SK-N-SH (cell line): ENCODE measurements at regions not wholly inside any gene's neighbourhood (a gene's known extent, or its start where the extent isn't known, plus 50 kb on each side); places are given as distances from the start of the nearest gene placed in this dataset.

ENCODE experiments used
- CTCF ChIA-PET: fragments of 300-600, 350-600 bp; formaldehyde crosslinking; extraction: SDS; loops from one replicate; lab custom pipeline; 2021; lab: Yijun Ruan, JAX
- POLR2A ChIA-PET: fragments of 350-600 bp; sonication (Branson Sonifier 250); formaldehyde crosslinking; extraction: SDS; loops from one replicate; lab custom pipeline; 2020; ENCODE audit warnings: antibody characterized with exemption, inconsistent platforms; lab: Yijun Ruan, JAX
- DNase-seq: peaks from one replicate; pipeline ENCODE4 v3.0.0; 2012
- H2AFZ ChIP-seq: fragments of 200-600 bp; sonication (generic); 2 replicates; pipeline ENCODE4 v1.8.1; 2016; ENCODE audit warnings: antibody characterized with exemption, mild to moderate bottlenecking, low read depth
- H3F3A ChIP-seq: fragments of 200-600 bp; sonication (generic); replicated peaks from 2 replicates; pipeline ENCODE3; 2016; ENCODE audit warnings: antibody characterized with exemption, mild to moderate bottlenecking; ENCODE audit not compliant: insufficient read depth
- H3K27ac ChIP-seq, 2 experiments: fragments of 200-500 bp in 1 of 2; fragments of 200-600 bp in 1 of 2; sonication (Bioruptor generic) in 1 of 2; sonication (generic), shearing (Covaris generic) in 1 of 2; 2 replicates each; pipeline versions ENCODE4 v1.5.1 to v1.6.1; 2014 to 2016; ENCODE audit warnings: low read depth in 2 of 2, inconsistent platforms in 1 of 2, low read length in 1 of 2, mild to moderate bottlenecking in 1 of 2, mixed read lengths in 1 of 2
- H3K27me3 ChIP-seq: fragments of 200-600 bp; sonication (generic), shearing (Covaris generic); 2 replicates; pipeline ENCODE4 v1.6.1; 2016; ENCODE audit warnings: mixed run types; ENCODE audit not compliant: insufficient read depth
- H3K36me3 ChIP-seq, 2 experiments: fragments of 200-500 bp in 1 of 2; fragments of 200-600 bp in 1 of 2; sonication (Bioruptor generic) in 1 of 2; sonication (generic) in 1 of 2; replicated peaks in 1 of 2; 2 replicates each; pipeline versions ENCODE3 to v1.5.1; 2014 to 2016; ENCODE audit warnings: low read length in 1 of 2, mild to moderate bottlenecking in 1 of 2; ENCODE audit not compliant: insufficient read depth in 2 of 2, control insufficient read depth in 1 of 2
- H3K4me1 ChIP-seq, 2 experiments: fragments of 200-500 bp in 1 of 2; fragments of 200-600 bp in 1 of 2; sonication (Bioruptor generic) in 1 of 2; sonication (generic), shearing (Covaris generic) in 1 of 2; 2 replicates each; pipeline versions ENCODE4 v1.5.1 to v1.6.1; 2014 to 2016; ENCODE audit warnings: low read depth in 1 of 2, low read length in 1 of 2, mixed run types in 1 of 2; ENCODE audit not compliant: insufficient read depth in 2 of 2, control insufficient read depth in 1 of 2
- H3K4me2 ChIP-seq: fragments of 200-600 bp; sonication (generic), shearing (Covaris generic); 2 replicates; pipeline ENCODE4 v1.6.1; 2017; ENCODE audit warnings: mixed run types
- H3K4me3 ChIP-seq, 2 experiments: fragments of 200-500 bp in 1 of 2; fragments of 200-600 bp in 1 of 2; sonication (Bioruptor generic) in 1 of 2; sonication (generic), shearing (Covaris generic) in 1 of 2; 2 replicates each; pipeline versions ENCODE4 v1.5.1 to v1.8.1; 2014 to 2016; ENCODE audit warnings: low read depth in 2 of 2, inconsistent platforms in 1 of 2, low read length in 1 of 2, mild to moderate bottlenecking in 1 of 2, mixed read lengths in 1 of 2, moderate library complexity in 1 of 2
- H3K79me2 ChIP-seq: fragments of 200-600 bp; sonication (generic); 2 replicates; pipeline ENCODE4 v1.8.1; 2017; ENCODE audit warnings: mild to moderate bottlenecking; ENCODE audit not compliant: insufficient read depth
- H3K9ac ChIP-seq: fragments of 200-600 bp; sonication (generic); 2 replicates; pipeline ENCODE4 v1.6.1; 2017; ENCODE audit warnings: mixed run types
- H3K9me2 ChIP-seq: fragments of 200-600 bp; sonication (generic); 2 replicates; pipeline ENCODE4 v1.6.1; 2017; ENCODE audit warnings: mixed run types
- H3K9me3 ChIP-seq: fragments of 200-600 bp; sonication (generic); 2 replicates; pipeline ENCODE4 v1.6.1; 2017; ENCODE audit warnings: mixed run types, mild to moderate bottlenecking, moderate library complexity
- H4K20me1 ChIP-seq: fragments of 200-600 bp; sonication (generic); 2 replicates; pipeline ENCODE4 v1.6.1; 2017; ENCODE audit warnings: mild to moderate bottlenecking, mixed run types; ENCODE audit not compliant: insufficient read depth
- ELF1 ChIP-seq: IDR thresholded peaks from 2 replicates; pipeline ENCODE4 v1.4.0; 2012
- FOXJ3 ChIP-seq: sonication (generic); formaldehyde crosslinking; IDR thresholded peaks from 2 replicates; pipeline ENCODE4 v1.5.1; 2020; ENCODE audit warnings: mild to moderate bottlenecking, missing genetic modification reagents
- MEF2A ChIP-seq: IDR thresholded peaks from 2 replicates; pipeline ENCODE4 v1.4.0; 2012; ENCODE audit warnings: low read depth, borderline replicate concordance
- RFX5 ChIP-seq: IDR thresholded peaks from 2 replicates; pipeline ENCODE4 v1.6.1; 2012; ENCODE audit warnings: mild to moderate bottlenecking, improper control_type of control experiment, low read length
- RXRA ChIP-seq: IDR thresholded peaks from 2 replicates; pipeline ENCODE4 v1.4.0; 2012; ENCODE audit warnings: low read depth, mild to moderate bottlenecking, borderline replicate concordance
- TAF1 ChIP-seq: IDR thresholded peaks from 2 replicates; pipeline ENCODE4 v1.6.1; 2012; ENCODE audit warnings: low read depth, mild to moderate bottlenecking, low read length, moderate library complexity, borderline replicate concordance
- TF ChIP-seq, protein P1 (sequence below): IDR thresholded peaks from 2 replicates; pipeline ENCODE4 v1.6.1; 2012; ENCODE audit warnings: mild to moderate bottlenecking, low read depth, low read length, moderate library complexity
- TF ChIP-seq, protein P2 (sequence below): fragments of 150-350 bp; IDR thresholded peaks from 2 replicates; pipeline ENCODE4 v1.6.1; 2017; ENCODE audit warnings: antibody characterized with exemption, low read length, low read depth, borderline replicate concordance

DNA sequence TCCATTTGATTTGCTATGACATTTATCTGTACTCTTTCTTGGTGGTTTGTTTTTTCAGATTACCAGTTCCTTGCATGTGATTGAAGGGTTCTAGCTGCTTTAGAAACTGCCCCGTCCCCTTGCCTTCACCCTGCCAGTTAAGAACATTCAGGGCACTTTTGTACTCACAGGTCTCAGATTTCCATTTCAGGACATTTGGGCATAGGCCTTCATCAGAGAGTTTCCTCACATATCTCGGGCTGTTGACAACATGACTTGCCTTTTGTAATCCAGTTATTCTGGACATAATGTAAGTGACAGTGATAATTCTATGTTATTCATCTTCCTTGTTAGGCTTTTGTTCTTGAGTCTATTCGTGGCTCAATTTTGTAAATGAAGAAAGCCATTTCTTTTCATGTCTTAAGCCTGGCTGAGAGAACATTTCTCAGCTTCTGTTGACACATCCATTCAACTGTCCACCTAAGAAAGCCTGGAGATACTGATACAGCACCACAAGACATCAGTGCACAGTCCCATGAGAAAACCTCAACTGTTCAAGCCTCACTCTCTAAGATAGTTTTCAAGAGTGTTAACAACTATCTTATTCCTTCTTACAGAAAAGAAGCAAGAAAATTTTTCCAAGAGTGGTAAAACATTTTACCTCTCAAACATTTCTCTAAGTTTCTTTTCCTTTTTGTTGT is 209.3 kb upstream of the SGK1 start (continued):
- TF ChIP-seq, protein P1, sequence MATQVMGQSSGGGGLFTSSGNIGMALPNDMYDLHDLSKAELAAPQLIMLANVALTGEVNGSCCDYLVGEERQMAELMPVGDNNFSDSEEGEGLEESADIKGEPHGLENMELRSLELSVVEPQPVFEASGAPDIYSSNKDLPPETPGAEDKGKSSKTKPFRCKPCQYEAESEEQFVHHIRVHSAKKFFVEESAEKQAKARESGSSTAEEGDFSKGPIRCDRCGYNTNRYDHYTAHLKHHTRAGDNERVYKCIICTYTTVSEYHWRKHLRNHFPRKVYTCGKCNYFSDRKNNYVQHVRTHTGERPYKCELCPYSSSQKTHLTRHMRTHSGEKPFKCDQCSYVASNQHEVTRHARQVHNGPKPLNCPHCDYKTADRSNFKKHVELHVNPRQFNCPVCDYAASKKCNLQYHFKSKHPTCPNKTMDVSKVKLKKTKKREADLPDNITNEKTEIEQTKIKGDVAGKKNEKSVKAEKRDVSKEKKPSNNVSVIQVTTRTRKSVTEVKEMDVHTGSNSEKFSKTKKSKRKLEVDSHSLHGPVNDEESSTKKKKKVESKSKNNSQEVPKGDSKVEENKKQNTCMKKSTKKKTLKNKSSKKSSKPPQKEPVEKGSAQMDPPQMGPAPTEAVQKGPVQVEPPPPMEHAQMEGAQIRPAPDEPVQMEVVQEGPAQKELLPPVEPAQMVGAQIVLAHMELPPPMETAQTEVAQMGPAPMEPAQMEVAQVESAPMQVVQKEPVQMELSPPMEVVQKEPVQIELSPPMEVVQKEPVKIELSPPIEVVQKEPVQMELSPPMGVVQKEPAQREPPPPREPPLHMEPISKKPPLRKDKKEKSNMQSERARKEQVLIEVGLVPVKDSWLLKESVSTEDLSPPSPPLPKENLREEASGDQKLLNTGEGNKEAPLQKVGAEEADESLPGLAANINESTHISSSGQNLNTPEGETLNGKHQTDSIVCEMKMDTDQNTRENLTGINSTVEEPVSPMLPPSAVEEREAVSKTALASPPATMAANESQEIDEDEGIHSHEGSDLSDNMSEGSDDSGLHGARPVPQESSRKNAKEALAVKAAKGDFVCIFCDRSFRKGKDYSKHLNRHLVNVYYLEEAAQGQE: no peak
- TF ChIP-seq, protein P2, sequence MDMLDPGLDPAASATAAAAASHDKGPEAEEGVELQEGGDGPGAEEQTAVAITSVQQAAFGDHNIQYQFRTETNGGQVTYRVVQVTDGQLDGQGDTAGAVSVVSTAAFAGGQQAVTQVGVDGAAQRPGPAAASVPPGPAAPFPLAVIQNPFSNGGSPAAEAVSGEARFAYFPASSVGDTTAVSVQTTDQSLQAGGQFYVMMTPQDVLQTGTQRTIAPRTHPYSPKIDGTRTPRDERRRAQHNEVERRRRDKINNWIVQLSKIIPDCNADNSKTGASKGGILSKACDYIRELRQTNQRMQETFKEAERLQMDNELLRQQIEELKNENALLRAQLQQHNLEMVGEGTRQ: no peak
- no peak for TF ChIP-seq FOXJ3 (CRISPR knock-in tag)
- TF ChIP-seq TAF1: no peak
- TF ChIP-seq RXRA: no peak
- TF ChIP-seq MEF2A: no peak
- TF ChIP-seq RFX5: no peak

DNA sequence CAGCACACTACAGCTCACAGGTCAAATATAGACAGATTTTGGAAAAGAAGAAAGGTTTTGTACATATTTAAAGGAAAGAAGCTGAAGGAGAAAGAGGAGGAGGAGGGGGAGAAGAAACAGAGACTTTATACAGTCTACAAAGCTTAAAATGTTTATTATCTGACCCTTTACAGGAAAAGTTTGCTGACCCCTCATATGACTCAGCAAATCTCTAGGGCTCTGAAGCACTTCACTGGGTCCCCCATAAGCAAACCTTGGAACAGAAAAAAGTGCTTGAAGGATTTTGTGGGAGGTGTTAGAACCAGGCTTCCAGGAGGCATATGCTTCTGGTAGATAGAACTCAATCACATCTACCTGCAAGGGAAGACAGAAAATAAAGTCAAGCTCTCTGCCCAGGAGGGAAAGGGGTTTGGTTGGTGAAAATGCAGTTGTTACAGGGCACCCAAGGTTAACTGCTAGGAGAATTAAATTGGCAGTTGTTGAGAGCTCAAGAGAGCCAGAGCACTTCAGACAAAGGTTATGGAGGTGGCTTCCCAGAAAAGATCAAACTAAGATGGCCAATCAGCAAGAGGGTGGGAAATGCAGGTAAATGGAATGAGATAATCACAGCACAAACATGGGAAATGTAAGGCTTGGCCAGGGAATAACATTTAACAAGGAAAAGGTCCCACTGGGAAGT is 207.4 kb upstream of the SGK1 start:
- Histone ChIP-seq H3K27ac (no peak overlapping the region), H3K4me2 (no peak overlapping the region), H3K36me3 (no peaks in the 10 kb centered on the region), H3K4me1 (peaks cover 0 to 5% of the 10 kb centered on the region in 2 experiments; a peak in 1 of 4 replicates), H3K79me2 (no peaks in the 10 kb centered on the region), H2AFZ (no peak overlapping the region), H3K9ac (no peak overlapping the region), H3F3A (peaks cover 3% of the 10 kb centered on the region), H3K27me3 (no peaks in the 10 kb centered on the region), H3K9me3 (no peaks in the 10 kb centered on the region), H3K4me3 (no peak overlapping the region), H4K20me1 (no peaks in the 10 kb centered on the region), H3K9me2 (no peaks in the 10 kb centered on the region)
- no peak for DNase-seq
- TF ChIP-seq MEF2A: no peak
- TF ChIP-seq, protein P2: no peak
- no peak for TF ChIP-seq ELF1
- ChIA-PET CTCF (no interaction called here), POLR2A (no interaction called here)
